ENCODE measurements at regions not wholly inside any gene's neighbourhood (a gene's known extent, or its start where the extent isn't known, plus 50 kb on each side); places are given as distances from the start of the nearest gene placed in this dataset.

DNA sequence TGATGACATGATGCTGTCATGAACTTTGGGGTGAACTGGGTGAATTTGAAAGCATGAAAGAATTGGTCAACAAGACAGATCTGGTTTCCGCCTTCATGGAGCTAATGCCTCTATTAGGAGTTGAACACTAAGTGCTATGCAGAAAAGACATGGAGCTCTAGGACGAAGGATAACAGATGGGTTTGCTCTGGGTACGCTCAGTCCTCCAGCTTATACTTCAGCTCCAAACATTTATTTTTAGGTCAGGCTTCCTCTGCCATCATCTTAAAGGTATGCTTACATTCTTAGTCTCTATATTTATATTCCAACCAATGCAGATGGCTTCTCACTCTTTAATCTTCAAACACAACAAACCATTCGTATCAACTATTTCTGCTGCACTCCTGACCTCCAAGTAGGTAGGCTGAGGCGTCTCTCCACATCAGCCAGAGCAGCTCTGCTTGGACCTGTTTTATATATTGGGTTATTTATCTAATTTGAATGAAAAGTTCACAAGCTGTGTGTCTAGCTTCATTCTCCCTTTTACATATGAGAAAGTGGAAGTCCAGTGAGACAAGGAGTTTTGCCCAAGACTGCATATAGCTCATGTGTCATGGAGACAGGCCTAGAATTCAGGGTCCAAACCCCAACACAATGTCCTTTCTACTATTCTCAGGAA, 226.3 kb downstream of the SPTSSA start:
- DNase-seq (ENCODE audit: extremely low read depth, low read depth), result no peak
- TF ChIP-seq, protein P1, sequence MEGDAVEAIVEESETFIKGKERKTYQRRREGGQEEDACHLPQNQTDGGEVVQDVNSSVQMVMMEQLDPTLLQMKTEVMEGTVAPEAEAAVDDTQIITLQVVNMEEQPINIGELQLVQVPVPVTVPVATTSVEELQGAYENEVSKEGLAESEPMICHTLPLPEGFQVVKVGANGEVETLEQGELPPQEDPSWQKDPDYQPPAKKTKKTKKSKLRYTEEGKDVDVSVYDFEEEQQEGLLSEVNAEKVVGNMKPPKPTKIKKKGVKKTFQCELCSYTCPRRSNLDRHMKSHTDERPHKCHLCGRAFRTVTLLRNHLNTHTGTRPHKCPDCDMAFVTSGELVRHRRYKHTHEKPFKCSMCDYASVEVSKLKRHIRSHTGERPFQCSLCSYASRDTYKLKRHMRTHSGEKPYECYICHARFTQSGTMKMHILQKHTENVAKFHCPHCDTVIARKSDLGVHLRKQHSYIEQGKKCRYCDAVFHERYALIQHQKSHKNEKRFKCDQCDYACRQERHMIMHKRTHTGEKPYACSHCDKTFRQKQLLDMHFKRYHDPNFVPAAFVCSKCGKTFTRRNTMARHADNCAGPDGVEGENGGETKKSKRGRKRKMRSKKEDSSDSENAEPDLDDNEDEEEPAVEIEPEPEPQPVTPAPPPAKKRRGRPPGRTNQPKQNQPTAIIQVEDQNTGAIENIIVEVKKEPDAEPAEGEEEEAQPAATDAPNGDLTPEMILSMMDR (IDR thresholded peaks at IDR 0.05; ENCODE audit: low read depth, low read length), result no peak

DNA sequence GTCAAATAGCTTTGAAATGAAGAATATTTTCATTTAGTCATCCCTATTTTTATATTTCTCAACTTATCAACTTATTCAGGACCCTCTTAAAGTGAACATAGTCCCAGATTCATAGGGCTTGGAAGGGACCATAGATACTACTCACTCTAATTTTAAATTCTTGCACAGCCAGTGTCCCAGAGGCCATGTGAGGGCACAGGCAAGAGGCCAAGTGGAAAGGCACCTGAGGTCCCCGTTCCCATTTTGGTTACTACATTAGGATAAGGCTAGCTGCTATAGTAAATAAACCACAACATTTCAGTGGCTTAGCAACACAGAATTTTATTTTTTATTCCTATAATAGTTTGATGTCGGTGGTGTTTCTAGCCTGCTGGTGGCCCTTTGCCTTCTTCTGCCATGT, 227.8 kb downstream of the SPTSSA start:
- TF ChIP-seq, protein P1 (IDR thresholded peaks at IDR 0.05; ENCODE audit: low read depth, low read length), result no peak
- DNase-seq (ENCODE audit: extremely low read depth, low read depth), result no peak

DNA sequence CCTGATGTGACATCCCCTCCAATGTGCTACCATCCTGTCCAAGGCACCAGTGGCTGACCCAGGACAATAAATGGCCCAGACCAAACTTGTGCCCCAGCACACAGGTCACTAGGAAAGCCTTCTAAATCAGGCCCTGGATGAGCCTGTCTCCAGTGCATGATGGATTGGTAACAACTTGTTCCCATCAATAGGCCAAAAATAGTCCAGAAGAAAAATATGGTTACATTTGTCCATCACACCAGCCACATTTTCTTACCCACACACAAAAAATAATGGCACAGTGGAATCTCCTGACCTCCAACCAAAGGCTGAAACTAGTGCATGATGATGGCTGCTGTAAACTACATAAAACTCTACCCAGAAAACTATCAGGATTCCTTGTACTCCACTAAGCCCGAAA, 228.4 kb downstream of the SPTSSA start:
- TF ChIP-seq, protein P1 (IDR thresholded peaks at IDR 0.05; ENCODE audit: low read depth, low read length), result no peak
- DNase-seq (ENCODE audit: extremely low read depth, low read depth), result no peak

DNA sequence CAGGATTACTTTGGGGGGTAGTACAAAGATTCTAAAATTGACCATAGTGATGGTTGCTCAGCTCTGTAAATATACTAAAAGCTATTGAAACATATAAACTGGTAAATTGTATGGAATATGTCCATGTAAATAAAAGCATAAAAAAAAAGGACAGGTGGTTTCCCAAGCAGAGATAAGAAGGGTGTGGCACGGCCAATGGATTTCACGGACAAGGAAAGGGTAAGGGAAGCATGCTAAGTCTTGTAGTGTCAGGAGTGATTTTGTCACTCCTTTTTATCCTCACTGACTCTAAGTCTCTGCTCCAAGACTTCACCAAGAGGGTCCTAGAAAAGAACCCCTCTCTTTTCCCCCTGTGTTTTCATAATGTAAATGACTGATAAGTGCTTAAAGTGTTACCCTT, 229.2 kb downstream of the SPTSSA start:
- DNase-seq (ENCODE audit: extremely low read depth, low read depth), result no peak
- TF ChIP-seq, protein P1 (IDR thresholded peaks at IDR 0.05; ENCODE audit: low read depth, low read length), result no peak

DNA sequence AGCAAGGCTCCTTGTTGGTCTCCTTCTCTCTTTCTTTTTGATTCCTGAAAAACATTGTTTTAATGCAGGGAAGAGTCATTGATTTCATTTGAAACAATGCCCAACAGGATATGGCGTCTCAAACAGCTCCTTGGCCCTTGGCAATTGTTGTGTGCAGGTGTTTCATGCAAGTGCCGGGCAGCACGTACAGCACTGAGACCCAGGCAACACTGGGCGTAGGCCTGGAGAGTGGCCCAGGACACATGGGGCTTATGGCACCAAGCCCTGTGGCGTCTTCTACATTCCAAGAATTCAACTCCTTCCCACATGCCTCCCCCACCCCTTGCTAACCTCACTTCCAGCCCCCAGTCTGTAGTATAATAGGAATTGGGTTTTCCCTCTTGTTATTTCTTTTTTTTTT, 230.4 kb downstream of the SPTSSA start:
- TF ChIP-seq, protein P1 (IDR thresholded peaks at IDR 0.05; ENCODE audit: low read depth, low read length), result no peak
- DNase-seq (ENCODE audit: extremely low read depth, low read depth), result no peak

DNA sequence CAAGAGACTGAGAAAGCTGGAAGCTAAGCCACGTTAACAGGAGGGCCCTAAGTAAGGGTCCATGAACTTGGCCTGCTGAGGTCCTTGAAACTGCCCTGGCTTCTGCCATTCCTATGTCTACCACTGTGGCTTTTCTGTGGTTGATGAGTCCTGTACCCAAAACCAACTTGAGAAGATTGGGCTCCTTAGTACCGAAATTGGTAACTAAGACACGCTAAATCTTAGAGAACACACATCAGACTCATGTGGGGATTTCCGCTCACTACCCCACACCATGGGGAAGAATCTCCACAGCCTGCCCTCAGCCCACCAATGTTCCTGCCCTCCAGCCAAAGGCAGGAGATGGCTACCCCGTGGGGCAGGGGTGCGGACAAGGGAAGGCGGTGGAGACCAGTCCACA, 232.9 kb downstream of the SPTSSA start:
- DNase-seq (ENCODE audit: extremely low read depth, low read depth), result no peak
- TF ChIP-seq, protein P1 (IDR thresholded peaks at IDR 0.05; ENCODE audit: low read depth, low read length), result no peak

DNA sequence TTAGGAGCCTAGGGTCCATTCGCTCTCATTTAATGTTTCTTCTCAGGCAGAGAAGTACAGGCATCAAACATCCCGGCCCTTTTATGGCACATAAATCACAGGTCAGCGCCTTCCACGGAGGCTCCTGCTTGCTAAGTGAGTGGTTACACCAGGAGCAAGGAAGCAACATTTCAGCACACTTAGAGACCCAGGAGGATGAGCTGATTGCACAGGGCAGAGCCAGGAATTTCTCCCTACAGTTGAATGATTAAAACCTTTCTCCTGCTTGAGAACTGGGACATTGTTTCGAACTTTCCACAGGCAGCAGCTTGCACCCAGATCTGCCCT, 233.4 kb downstream of the SPTSSA start:
- TF ChIP-seq, protein P1 (IDR thresholded peaks at IDR 0.05; ENCODE audit: low read depth, low read length), result no peak
- no peak for DNase-seq (ENCODE audit: extremely low read depth, low read depth)
